HCT116 (cell line): ENCODE measurements at regions not wholly inside any gene's neighbourhood (a gene's known extent, or its start where the extent isn't known, plus 50 kb on each side); places are given as distances from the start of the nearest gene placed in this dataset.

Source experiments
- ATAC-seq: fragments of 200-7000 bp; cut with Tn5 transposase; 2 replicates; pipeline ENCODE4 v1.9.1; 2020; ENCODE audit warnings: mild to moderate bottlenecking, moderate library complexity
- BruUV-seq: library from RNA; stranded (reverse); fragments of 400-500 nt; replicated peaks from 2 replicates; lab custom pipeline; 2021; lab: Mats Ljungman, UMichigan
- CTCF ChIA-PET: fragments of 300-600 bp; sonication (Branson Sonifier 250); formaldehyde crosslinking; loops from one replicate; lab custom pipeline; 2021; ENCODE audit warnings: antibody characterized with exemption; lab: Charles Lee
- POLR2A ChIA-PET: fragments of 300-600, 350-600 bp; sonication (Branson Sonifier 250); formaldehyde crosslinking; loops from one replicate; lab custom pipeline; 2021; ENCODE audit warnings: antibody characterized with exemption; lab: Charles Lee
- RAD21 ChIA-PET, 2 experiments: fragments of 300-600 bp; sonication (Branson Sonifier 250); formaldehyde crosslinking; loops; one replicate each; lab custom pipeline; 2023; ENCODE audit warnings: low total read pairs in 2 of 2; ENCODE audit not compliant: uncharacterized antibody in 2 of 2, unreplicated experiment in 2 of 2, low non-redundant PET in 1 of 2; lab: Charles Lee
- DNase-seq: peaks from one replicate; pipeline ENCODE4 v3.0.0-alpha.2; 2010; ENCODE audit warnings: low read depth, low spot score
- H2AFZ ChIP-seq: fragments of 200-600 bp; shearing (Covaris generic), sonication (generic); 2 replicates; pipeline ENCODE4 v1.6.1; 2017; ENCODE audit warnings: low read depth, mixed run types, mixed read lengths, antibody characterized with exemption, low read length; ENCODE audit not compliant: poor library complexity, severe bottlenecking
- H3K27ac ChIP-seq: 2 replicates; pipeline ENCODE4 v1.5.1; 2012; ENCODE audit warnings: low read depth, low read length
- H3K27me3 ChIP-seq: fragments of 200-600 bp; sonication (generic); 2 replicates; pipeline ENCODE4 v1.6.1; 2016; ENCODE audit warnings: mixed run types, low read length, mixed read lengths; ENCODE audit not compliant: insufficient read depth
- H3K36me3 ChIP-seq, 2 experiments: fragments of 200-500 bp in 1 of 2; fragments of 200-600 bp in 1 of 2; sonication (Bioruptor generic) in 1 of 2; sonication (generic) in 1 of 2; 2 replicates each; pipeline versions ENCODE4 v1.5.1 to v1.6.1; 2014 to 2016; ENCODE audit warnings: low read length in 2 of 2, inconsistent platforms in 1 of 2, mixed read lengths in 1 of 2, mixed run types in 1 of 2; ENCODE audit not compliant: insufficient read depth in 2 of 2, control insufficient read depth in 1 of 2
- H3K4me1 ChIP-seq, 2 experiments: fragments of 200-600 bp in 1 of 2; sonication (generic) in 1 of 2; 2 replicates each; pipeline versions ENCODE4 v1.5.1 to v1.6.1; 2012 to 2017; ENCODE audit warnings: low read length in 2 of 2, inconsistent platforms in 1 of 2, mild to moderate bottlenecking in 1 of 2, mixed read lengths in 1 of 2, mixed run types in 1 of 2, moderate library complexity in 1 of 2; ENCODE audit not compliant: insufficient read depth in 2 of 2, control insufficient read depth in 1 of 2
- H3K4me2 ChIP-seq: fragments of 200-600 bp; sonication (generic); 2 replicates; pipeline ENCODE4 v1.6.1; 2017; ENCODE audit warnings: mixed run types, low read length, mixed read lengths
- H3K4me3 ChIP-seq, 2 experiments: fragments of 200-600 bp in 1 of 2; sonication (generic) in 1 of 2; replicated peaks in 1 of 2; 2 replicates each; pipeline ENCODE4 v1.5.1; 2011 to 2016; ENCODE audit warnings: low read length in 2 of 2, control low read depth in 1 of 2, low read depth in 1 of 2, mild to moderate bottlenecking in 1 of 2, mixed read lengths in 1 of 2, mixed run types in 1 of 2
- H3K79me2 ChIP-seq: fragments of 200-600 bp; sonication (generic); 2 replicates; pipeline ENCODE4 v1.6.1; 2017; ENCODE audit warnings: mild to moderate bottlenecking, mixed run types, low read length, moderate library complexity, mixed read lengths; ENCODE audit not compliant: insufficient read depth
- H3K9ac ChIP-seq: fragments of 200-600 bp; sonication (generic); 2 replicates; pipeline ENCODE4 v1.6.1; 2016; ENCODE audit warnings: low read length, mixed read lengths
- H3K9me2 ChIP-seq: fragments of 200-600 bp; sonication (generic), shearing (Covaris generic); 2 replicates; pipeline ENCODE4 v1.6.1; 2017; ENCODE audit warnings: mixed run types, mild to moderate bottlenecking, moderate library complexity; ENCODE audit not compliant: insufficient read depth
- H3K9me3 ChIP-seq, 2 experiments: fragments of 200-500 bp in 1 of 2; fragments of 200-600 bp in 1 of 2; sonication (Bioruptor generic) in 1 of 2; sonication (generic) in 1 of 2; 2 replicates each; pipeline ENCODE4 v1.6.1; 2014 to 2017; ENCODE audit warnings: low read length in 2 of 2, mixed read lengths in 2 of 2, inconsistent platforms in 1 of 2, low read depth in 1 of 2, mild to moderate bottlenecking in 1 of 2, mixed run types in 1 of 2, moderate library complexity in 1 of 2; ENCODE audit not compliant: control insufficient read depth in 1 of 2, insufficient read depth in 1 of 2
- H4K20me1 ChIP-seq: fragments of 200-600 bp; sonication (generic), shearing (Covaris generic); 2 replicates; pipeline ENCODE4 v1.6.1; 2017; ENCODE audit warnings: mixed run types, mild to moderate bottlenecking, moderate library complexity; ENCODE audit not compliant: insufficient read depth
- ATF3 ChIP-seq: IDR thresholded peaks from 2 replicates; pipeline ENCODE4 v1.6.1; 2012
- CBX3 ChIP-seq: IDR thresholded peaks from 2 replicates; pipeline ENCODE4 v1.6.1; 2012; ENCODE audit warnings: low read depth
- CEBPB ChIP-seq: IDR thresholded peaks from 2 replicates; pipeline ENCODE4 v1.6.1; 2012; ENCODE audit warnings: low read depth
- CTCF ChIP-seq, 3 experiments: fragments of 200-600 bp in 1 of 3; sonication (generic) in 1 of 3; IDR thresholded peaks in 2 of 3; conservative IDR thresholded peaks in 1 of 3; 2 replicates each; pipeline ENCODE4 v1.5.1; 2012 to 2017; ENCODE audit warnings: low read depth in 2 of 3, low read length in 2 of 3, antibody characterized with exemption in 1 of 3, borderline replicate concordance in 1 of 3, control low read depth in 1 of 3, mild to moderate bottlenecking in 1 of 3, mixed read lengths in 1 of 3, mixed run types in 1 of 3, moderate library complexity in 1 of 3; ENCODE audit not compliant: insufficient read depth in 1 of 3
- EGR1 ChIP-seq: IDR thresholded peaks from 2 replicates; pipeline ENCODE4 v1.6.1; 2012; ENCODE audit warnings: low read depth
- ELF1 ChIP-seq: IDR thresholded peaks from 2 replicates; pipeline ENCODE4 v1.6.1; 2012; ENCODE audit warnings: low read depth, borderline replicate concordance
- EZH2 ChIP-seq: fragments of 200-600 bp; sonication (generic); IDR thresholded peaks from 2 replicates; pipeline ENCODE4 v1.6.1; 2017; ENCODE audit warnings: antibody characterized with exemption, mixed run types
- EZH2phosphoT487 ChIP-seq: fragments of 200-600 bp; IDR thresholded peaks from 2 replicates; pipeline ENCODE4 v1.6.1; 2018; ENCODE audit warnings: antibody characterized with exemption, borderline replicate concordance
- FOSL1 ChIP-seq: IDR thresholded peaks from 2 replicates; pipeline ENCODE4 v1.6.1; 2012; ENCODE audit warnings: low read depth
- JUND ChIP-seq: IDR thresholded peaks from 2 replicates; pipeline ENCODE4 v1.6.1; 2012
- MAX ChIP-seq: IDR thresholded peaks from 2 replicates; pipeline ENCODE4 v1.6.1; 2012
- POLR2A ChIP-seq: IDR thresholded peaks from 2 replicates; pipeline ENCODE4 v1.7.0; 2011; ENCODE audit warnings: borderline replicate concordance; ENCODE audit not compliant: insufficient read depth, insufficient read length; ENCODE audit errors: extremely low read depth
- RAD21 ChIP-seq: IDR thresholded peaks from 2 replicates; pipeline ENCODE4 v1.6.1; 2012; ENCODE audit warnings: low read depth, mild to moderate bottlenecking
- REST ChIP-seq: IDR thresholded peaks from 2 replicates; pipeline ENCODE4 v1.6.1; 2012; ENCODE audit warnings: low read depth
- SIN3A ChIP-seq: IDR thresholded peaks from 2 replicates; pipeline ENCODE4 v1.6.1; 2012; ENCODE audit warnings: low read depth
- SP1 ChIP-seq: IDR thresholded peaks from 2 replicates; pipeline ENCODE4 v1.6.1; 2012; ENCODE audit warnings: low read depth
- SRF ChIP-seq: IDR thresholded peaks from 2 replicates; pipeline ENCODE4 v1.6.1; 2012; ENCODE audit warnings: low read depth
- TCF7L2 ChIP-seq: IDR thresholded peaks from 2 replicates; pipeline ENCODE4 v1.7.0; 2011; ENCODE audit warnings: borderline replicate concordance, inconsistent platforms; ENCODE audit not compliant: insufficient read depth, insufficient read length; ENCODE audit errors: extremely low read depth
- YY1 ChIP-seq: IDR thresholded peaks from 2 replicates; pipeline ENCODE4 v1.6.1; 2011; ENCODE audit warnings: low read length, low read depth, moderate library complexity, mild to moderate bottlenecking; ENCODE audit not compliant: insufficient replicate concordance; ENCODE audit errors: extremely low read depth
- ZFX ChIP-seq: fragments of 450-650 bp; IDR thresholded peaks from 2 replicates; pipeline ENCODE4 v1.6.1; 2017
- intact Hi-C: fragments of 100-400 bp; cut with micrococcal nuclease; formaldehyde crosslinking; loops from 2 replicates; pipeline ENCODE4 v1.10.0; 2022

GRCh38 chr5:38634568-38635369 lies 78.3 kb upstream of the LIFR start:
- no peak overlapping the region for H3K27ac ChIP-seq
- no peaks in the 10 kb centered on the region for H4K20me1 ChIP-seq
- intact Hi-C loops = no loop called here
- no peak for ATAC-seq
- no peaks in the 10 kb centered on the region for H3K27me3 ChIP-seq
- BruUV-seq = no TSS peak
- H3K4me1 ChIP-seq = peaks cover 14 to 20% of the 10 kb centered on the region in 2 experiments
- no peak overlapping the region for H2AFZ ChIP-seq
- H3K36me3 ChIP-seq = no peaks in the 10 kb centered on the region
- no peak overlapping the region for H3K4me2 ChIP-seq
- TF ChIP-seq SRF = no peak
- no peak for TF ChIP-seq SIN3A
- TF ChIP-seq TCF7L2 = no peak
- no peak for TF ChIP-seq YY1
- no peak for TF ChIP-seq SP1
- no peak for TF ChIP-seq CEBPB
- TF ChIP-seq ELF1 = no peak
- no peak for TF ChIP-seq REST
- no peak for TF ChIP-seq POLR2A
- no peak for TF ChIP-seq ZFX
- no peak for TF ChIP-seq JUND
- no peak for TF ChIP-seq EZH2
- TF ChIP-seq ATF3 = no peak
- no peak for TF ChIP-seq FOSL1
- TF ChIP-seq CTCF (IDR thresholded peaks at IDR 0.05 in 2 of 3, conservative IDR thresholded peaks at IDR 0.05 in 1 of 3; ENCODE audit: borderline replicate concordance in 1 of 3, insufficient read depth in 1 of 3, low read depth in 2 of 3, low read length in 2 of 3) = no peak
- TF ChIP-seq EGR1 = no peak
- TF ChIP-seq EZH2phosphoT487 = no peak
- TF ChIP-seq RAD21 = no peak
- TF ChIP-seq MAX = no peak
- TF ChIP-seq CBX3 = no peak
- TF ChIP-seq, all 23 proteins: peak for 0
- Histone ChIP-seq H3K9me2 (no peaks in the 10 kb centered on the region), H3K4me3 (no peak overlapping the region), H3K9ac (no peak overlapping the region), H3K79me2 (no peaks in the 10 kb centered on the region), H3K9me3 (peaks cover 0 to 4% of the 10 kb centered on the region in 2 experiments; a peak in 1 of 4 replicates)
- ChIA-PET CTCF (no interaction called here), RAD21 (no interaction called here), POLR2A (no interaction called here)
- DNase-seq = no peak
